GM12878 (cell line): ENCODE measurements at regions not wholly inside any gene's neighbourhood (a gene's known extent, or its start where the extent isn't known, plus 50 kb on each side); places are given as distances from the start of the nearest gene placed in this dataset.

Experiments used
- ATAC-seq: fragments of 200-7000 bp; cut with Tn5 transposase; 3 replicates; pipeline ENCODE4 v1.9.1; 2020; ENCODE audit warnings: mild to moderate bottlenecking, moderate library complexity
- BruUV-seq: library from RNA; stranded (reverse); fragments of 400-500 nt; replicated peaks from 2 replicates; lab custom pipeline; 2021; lab: Mats Ljungman, UMichigan
- CTCF ChIA-PET: fragments of 300-600 bp; sonication (Branson Sonifier 250); formaldehyde crosslinking; extraction: SDS; loops from one replicate; lab custom pipeline; 2021; ENCODE audit warnings: inconsistent platforms; lab: Yijun Ruan, JAX
- POLR2A ChIA-PET: fragments of 350-600 bp; formaldehyde crosslinking; extraction: SDS; loops from one replicate; lab custom pipeline; 2021; ENCODE audit warnings: inconsistent platforms; lab: Charles Lee
- RAD21 ChIA-PET: fragments of 300-600 bp; sonication (Branson Sonifier 250); formaldehyde crosslinking; loops from one replicate; lab custom pipeline; 2023; ENCODE audit warnings: antibody characterized with exemption; ENCODE audit not compliant: unreplicated experiment; lab: Charles Lee
- SMC1A ChIA-PET: fragments of 300-600 bp; sonication (Branson Sonifier 250); formaldehyde crosslinking; loops from one replicate; lab custom pipeline; 2023; ENCODE audit not compliant: unreplicated experiment, uncharacterized antibody; lab: Charles Lee
- DNase-seq: peaks from one replicate; pipeline ENCODE4 v3.0.0-alpha.2; 2011; ENCODE audit warnings: low read depth, low spot score
- FAIRE-seq: peaks from 3 replicates; lab custom pipeline; 2011; peaks lifted over from hg19 to GRCh38; lab: Jason Lieb, UNC
- H2AFZ ChIP-seq: 2 replicates; pipeline ENCODE4 v1.6.0; 2011; ENCODE audit warnings: low read depth, low read length, control low read depth; ENCODE audit not compliant: control insufficient read depth
- H3K27ac ChIP-seq: 2 replicates; pipeline ENCODE4 v1.5.1; 2011; ENCODE audit warnings: control low read depth; ENCODE audit not compliant: control insufficient read depth, insufficient read depth
- H3K27me3 ChIP-seq, 2 experiments: replicated peaks in 1 of 2; 2 replicates each; pipeline versions ENCODE4 v1.6.0 to v1.6.1; 2011; ENCODE audit warnings: low read length in 1 of 2; ENCODE audit not compliant: control insufficient read depth in 2 of 2, insufficient read depth in 2 of 2
- H3K36me3 ChIP-seq, 2 experiments: 2 replicates each; pipeline ENCODE4 v1.5.1; 2011; ENCODE audit warnings: low read length in 1 of 2; ENCODE audit not compliant: control insufficient read depth in 2 of 2, insufficient read depth in 2 of 2
- H3K4me1 ChIP-seq: 2 replicates; pipeline ENCODE4 v1.6.1; 2011; ENCODE audit warnings: mild to moderate bottlenecking, low read length, moderate library complexity, mixed read lengths; ENCODE audit not compliant: control insufficient read depth, insufficient read depth
- H3K4me2 ChIP-seq: 2 replicates; pipeline ENCODE4 v1.6.0; 2011; ENCODE audit warnings: control low read depth; ENCODE audit not compliant: control insufficient read depth, insufficient read depth
- H3K4me3 ChIP-seq: fragments of 200-600 bp; sonication (generic); 2 replicates; pipeline ENCODE4 v1.5.1; 2016
- H3K79me2 ChIP-seq: 2 replicates; pipeline ENCODE4 v1.6.0; 2011; ENCODE audit warnings: low read length; ENCODE audit not compliant: control insufficient read depth, insufficient read depth
- H3K9ac ChIP-seq: 2 replicates; pipeline ENCODE4 v1.8.0; 2011; ENCODE audit warnings: low read length, control low read depth, mixed read lengths; ENCODE audit not compliant: control insufficient read depth, insufficient read depth
- H3K9me3 ChIP-seq: replicated peaks from 3 replicates; pipeline ENCODE4 v1.5.1; 2011; ENCODE audit warnings: mild to moderate bottlenecking, low read length; ENCODE audit not compliant: control insufficient read depth, insufficient read depth
- H4K20me1 ChIP-seq: 2 replicates; pipeline ENCODE4 v1.6.0; 2011; ENCODE audit not compliant: control insufficient read depth, insufficient read depth
- BMI1 ChIP-seq: fragments of 450-650 bp; IDR thresholded peaks from 2 replicates; pipeline ENCODE4 v1.6.1; 2016; ENCODE audit warnings: mild to moderate bottlenecking, moderate library complexity, borderline replicate concordance
- E4F1 ChIP-seq: fragments of 450-650 bp; IDR thresholded peaks from 2 replicates; pipeline ENCODE4 v1.6.1; 2018; ENCODE audit warnings: borderline replicate concordance, mild to moderate bottlenecking; ENCODE audit not compliant: partially characterized antibody
- EED ChIP-seq: sonication (generic); IDR thresholded peaks from 2 replicates; pipeline ENCODE4 v1.6.1; 2016; ENCODE audit warnings: antibody characterized with exemption, low read depth
- EGR1 ChIP-seq, 2 experiments: IDR thresholded peaks; 1 replicate in 1 of 2; 2 replicates in 1 of 2; pipeline ENCODE4 v1.6.1; 2011 to 2012; ENCODE audit warnings: low read depth in 2 of 2, low read length in 2 of 2, borderline replicate concordance in 1 of 2, mild to moderate bottlenecking in 1 of 2, moderate library complexity in 1 of 2
- IKZF1 ChIP-seq: fragments of 450-650 bp; conservative IDR thresholded peaks from 2 replicates; pipeline ENCODE4 v1.6.1; 2017; ENCODE audit warnings: antibody characterized with exemption, mild to moderate bottlenecking
- KDM1A ChIP-seq: fragments of 200-600 bp; sonication (generic); IDR thresholded peaks from 2 replicates; pipeline ENCODE4 v1.6.1; 2016; ENCODE audit warnings: borderline replicate concordance
- LARP7 ChIP-seq: fragments of 450-650 bp; IDR thresholded peaks from 2 replicates; pipeline ENCODE4 v1.6.1; 2017; ENCODE audit warnings: mild to moderate bottlenecking
- POU2F2 ChIP-seq: IDR thresholded peaks from 3 replicates; pipeline ENCODE4 v1.6.1; 2011; ENCODE audit warnings: low read depth, mild to moderate bottlenecking, low read length, borderline replicate concordance
- RELA ChIP-seq: fragments of 450-650 bp; IDR thresholded peaks from 2 replicates; pipeline ENCODE4 v1.8.0; 2014; ENCODE audit warnings: borderline replicate concordance; ENCODE audit not compliant: partially characterized antibody
- WGBS: methylation state at CpG from one replicate; pipeline ENCODE4 v1.1.6; 2016; ENCODE audit warnings: low lambda C conversion rate; ENCODE audit not compliant: insufficient replicate concordance, insufficient coverage; ENCODE audit errors: missing lambda C conversion rate; 5-methylcytosine and 5-hydroxymethylcytosine counted together
- in situ Hi-C: fragments of 300-500 bp; cut with MboI; formaldehyde crosslinking; loops from 9 replicates; pipeline ENCODE4 v1.14.3; 2018; ENCODE audit warnings: mixed read lengths
- intact Hi-C: fragments of 100-400 bp; cut with micrococcal nuclease; formaldehyde crosslinking; loops from one replicate; pipeline ENCODE4 v1.14.2; 2022; ENCODE audit not compliant: unreplicated experiment

- ChIA-PET SMC1A (no interaction called here), CTCF (no interaction called here), POLR2A (no interaction called here), RAD21 (no interaction called here)
- in situ Hi-C loops (no loop called here), intact Hi-C loops (no loop called here)
- Histone ChIP-seq H3K27me3 (no peaks in the 10 kb centered on the region), H4K20me1 (no peaks in the 10 kb centered on the region), H3K36me3 (no peaks in the 10 kb centered on the region), H3K27ac (no peak overlapping the region), H3K9me3 (no peaks in the 10 kb centered on the region; the same call in 2 of the 3 replicates), H3K9ac (no peak overlapping the region), H3K79me2 (no peaks in the 10 kb centered on the region), H3K4me1 (no peaks in the 10 kb centered on the region), H2AFZ (no peak overlapping the region), H3K4me3 (no peak overlapping the region), H3K4me2 (no peak overlapping the region)
- DNase-seq: no peak
- FAIRE-seq: no peak
- WGBS: 16% methylated on average over 10 of the region's 10 CpGs
- TF ChIP-seq POU2F2 (no peak), EED (no peak), LARP7 (no peak), BMI1 (no peak), KDM1A (no peak), IKZF1 (no peak), RELA (no peak), E4F1 (no peak), EGR1 (IDR thresholded peaks at IDR 0.05; ENCODE audit: borderline replicate concordance in 1 of 2, low read depth in 2 of 2, low read length in 2 of 2) (no peak)
- no TSS peak for BruUV-seq
- no peak for ATAC-seq
Observed at GRCh38 chr18:76136701-76137100, 358.3 kb downstream of the ZNF516 start.
